Natural killer cell (primary cell): ENCODE measurements at regions not wholly inside any gene's neighbourhood (a gene's known extent, or its start where the extent isn't known, plus 50 kb on each side); places are given as distances from the start of the nearest gene placed in this dataset.

Experiments
- ATAC-seq, 3 donors: fragments of 150-1000 bp in 2 of 3; fragments of 200-7000 bp in 1 of 3; cut with Tn5 transposase; 1 replicate in 1 of 3; 2 replicates in 2 of 3; pipeline ENCODE4 v1.10.0; 2021; ENCODE audit warnings: mild to moderate bottlenecking in 2 of 3, moderate library complexity in 2 of 3
- DNase-seq, 2 donors: peaks; one replicate each; pipeline versions ENCODE4 v3.0.0 to v3.0.0-alpha.2; 2013 to 2021; ENCODE audit warnings: mixed read lengths in 1 of 2
- H3K27ac ChIP-seq: one replicate; pipeline ENCODE4 v1.5.1; 2013; ENCODE audit warnings: mild to moderate bottlenecking, low read length
- H3K27me3 ChIP-seq: one replicate; pipeline ENCODE4 v1.6.1; 2013; ENCODE audit warnings: low read length; ENCODE audit not compliant: control insufficient read depth, insufficient read depth
- H3K36me3 ChIP-seq: one replicate; pipeline ENCODE4 v1.6.1; 2013; ENCODE audit warnings: low read length; ENCODE audit not compliant: control insufficient read depth, insufficient read depth
- H3K4me1 ChIP-seq: one replicate; pipeline ENCODE4 v1.6.1; 2013; ENCODE audit warnings: low read length; ENCODE audit not compliant: control insufficient read depth, insufficient read depth
- H3K4me3 ChIP-seq: one replicate; pipeline ENCODE4 v1.5.1; 2013; ENCODE audit warnings: low read length
- H3K9me3 ChIP-seq: one replicate; pipeline ENCODE4 v1.6.1; 2013; ENCODE audit warnings: low read length; ENCODE audit not compliant: control insufficient read depth, insufficient read depth
- H3K27ac Mint-ChIP-seq, 2 donors: one replicate each; pipeline ENCODE4 v1.8.0; 2022; ENCODE audit warnings: mild to moderate bottlenecking in 2 of 2, mixed read lengths in 2 of 2, moderate library complexity in 1 of 2
- H3K27me3 Mint-ChIP-seq, 2 donors: one replicate each; pipeline ENCODE4 v1.8.0; 2022; ENCODE audit warnings: low read depth in 2 of 2, mixed read lengths in 2 of 2
- H3K36me3 Mint-ChIP-seq: one replicate; pipeline ENCODE4 v1.8.0; 2022; ENCODE audit warnings: mixed read lengths
- H3K4me1 Mint-ChIP-seq, 2 donors: one replicate each; pipeline ENCODE4 v1.8.0; 2022; ENCODE audit warnings: mixed read lengths in 2 of 2
- H3K4me3 Mint-ChIP-seq: one replicate; pipeline ENCODE4 v1.8.0; 2022; ENCODE audit warnings: mild to moderate bottlenecking, moderate library complexity, mixed read lengths
- H3K9me3 Mint-ChIP-seq, 2 donors: one replicate each; pipeline ENCODE4 v1.8.0; 2022; ENCODE audit warnings: mixed read lengths in 2 of 2
- WGBS: methylation state at CpG from one replicate; pipeline ENCODE4 v1.1.7; 2013; ENCODE audit warnings: missing lambda C conversion rate; ENCODE audit not compliant: insufficient coverage; 5-methylcytosine and 5-hydroxymethylcytosine counted together
- intact Hi-C: fragments of 100-400 bp; cut with micrococcal nuclease; formaldehyde crosslinking; loops from one replicate; pipeline ENCODE4 v1.14.2; 2022
- TF ChIP-seq, protein P1 (sequence below): fragments of 200-600 bp; IDR thresholded peaks from one replicate; pipeline ENCODE4 v1.8.0; 2022; ENCODE audit warnings: antibody characterized with exemption

DNA sequence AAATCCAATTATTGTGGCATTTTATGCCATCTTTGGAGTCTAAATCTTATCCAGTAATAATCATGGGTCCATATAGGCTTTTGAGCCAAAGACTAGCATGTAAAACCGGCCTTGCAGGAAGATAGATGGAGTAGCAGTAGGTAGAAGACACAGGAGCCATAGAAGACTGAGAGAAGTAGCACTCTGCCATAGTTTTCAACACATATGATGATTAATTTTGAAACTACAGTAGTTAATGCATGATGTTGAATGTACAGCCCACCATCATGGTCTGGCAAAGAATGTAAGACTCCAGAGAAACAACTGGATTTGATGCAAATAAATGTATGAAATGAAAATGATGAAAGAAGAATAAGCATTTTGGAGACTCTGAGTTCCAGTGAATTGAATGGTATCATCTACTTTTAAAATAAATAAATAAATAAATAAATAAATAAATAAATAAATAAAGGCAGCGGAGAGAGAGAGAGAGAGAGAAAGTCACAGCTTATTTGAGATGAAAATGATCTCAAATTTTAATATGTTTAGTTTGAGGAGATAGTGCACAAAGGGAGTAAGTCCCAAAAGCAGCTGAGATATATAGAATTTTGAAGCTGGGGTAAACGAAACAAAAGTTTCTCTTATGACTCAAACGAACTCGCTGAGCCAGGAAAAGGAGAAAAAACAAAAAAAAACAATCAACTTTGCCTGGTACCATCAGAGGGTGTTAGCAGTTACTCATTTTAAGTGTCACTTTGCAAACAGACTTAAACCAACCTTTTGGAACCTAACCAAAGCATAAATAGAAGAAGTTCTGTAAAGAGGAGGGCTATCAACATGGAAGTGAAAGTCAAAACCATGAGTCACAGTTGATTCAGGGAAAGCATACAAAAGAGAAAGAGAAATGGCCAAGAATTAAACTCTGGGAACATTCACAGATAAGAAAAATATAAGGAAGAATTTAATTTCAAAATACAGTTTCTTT, 388.7 kb downstream of the CETN3 start:
- TF ChIP-seq, protein P1, sequence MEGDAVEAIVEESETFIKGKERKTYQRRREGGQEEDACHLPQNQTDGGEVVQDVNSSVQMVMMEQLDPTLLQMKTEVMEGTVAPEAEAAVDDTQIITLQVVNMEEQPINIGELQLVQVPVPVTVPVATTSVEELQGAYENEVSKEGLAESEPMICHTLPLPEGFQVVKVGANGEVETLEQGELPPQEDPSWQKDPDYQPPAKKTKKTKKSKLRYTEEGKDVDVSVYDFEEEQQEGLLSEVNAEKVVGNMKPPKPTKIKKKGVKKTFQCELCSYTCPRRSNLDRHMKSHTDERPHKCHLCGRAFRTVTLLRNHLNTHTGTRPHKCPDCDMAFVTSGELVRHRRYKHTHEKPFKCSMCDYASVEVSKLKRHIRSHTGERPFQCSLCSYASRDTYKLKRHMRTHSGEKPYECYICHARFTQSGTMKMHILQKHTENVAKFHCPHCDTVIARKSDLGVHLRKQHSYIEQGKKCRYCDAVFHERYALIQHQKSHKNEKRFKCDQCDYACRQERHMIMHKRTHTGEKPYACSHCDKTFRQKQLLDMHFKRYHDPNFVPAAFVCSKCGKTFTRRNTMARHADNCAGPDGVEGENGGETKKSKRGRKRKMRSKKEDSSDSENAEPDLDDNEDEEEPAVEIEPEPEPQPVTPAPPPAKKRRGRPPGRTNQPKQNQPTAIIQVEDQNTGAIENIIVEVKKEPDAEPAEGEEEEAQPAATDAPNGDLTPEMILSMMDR = no peak
- WGBS = 68% methylated on average over 4 of the region's 5 CpGs
- ATAC-seq = no peak

DNA sequence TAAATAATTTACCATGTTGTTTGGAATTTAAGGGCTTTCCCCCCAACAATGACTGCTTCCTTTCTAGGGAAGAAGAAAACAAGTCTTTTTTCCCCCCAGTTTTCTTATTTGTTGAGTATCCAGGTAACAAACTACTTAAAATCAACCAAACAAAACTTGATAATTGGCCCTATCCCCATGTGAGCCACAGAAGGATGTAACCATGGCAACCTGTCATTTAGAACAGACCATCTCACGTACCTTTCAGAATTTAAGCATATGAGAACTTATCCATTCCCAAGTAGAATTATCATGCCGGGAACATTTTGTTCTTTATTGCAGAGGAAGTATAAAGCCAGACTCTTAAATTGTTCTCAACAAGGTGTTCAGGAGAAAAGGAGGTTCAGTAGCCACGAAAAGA, 392.3 kb downstream of the CETN3 start:
- intact Hi-C loops = no loop called here

More for the DNA sequence above, 388.7 kb downstream of the CETN3 start:
- H3K36me3 ChIP-seq = no peaks in the 10 kb centered on the region
- Mint-ChIP-seq H3K27ac (no peak overlapping the region), H3K9me3 (peaks cover 3 to 9% of the 10 kb centered on the region in 2 donors), H3K36me3 (no peaks in the 10 kb centered on the region), H3K4me3 (no peak overlapping the region), H3K4me1 (no peaks in the 10 kb centered on the region), H3K27me3 (no peaks in the 10 kb centered on the region)
- no peak overlapping the region for H3K27ac ChIP-seq
- no peaks in the 10 kb centered on the region for H3K4me1 ChIP-seq
- no peak for DNase-seq
- intact Hi-C loops = no loop called here
- no peaks in the 10 kb centered on the region for H3K9me3 ChIP-seq
- H3K4me3 ChIP-seq = no peak overlapping the region
- no peaks in the 10 kb centered on the region for H3K27me3 ChIP-seq

DNA sequence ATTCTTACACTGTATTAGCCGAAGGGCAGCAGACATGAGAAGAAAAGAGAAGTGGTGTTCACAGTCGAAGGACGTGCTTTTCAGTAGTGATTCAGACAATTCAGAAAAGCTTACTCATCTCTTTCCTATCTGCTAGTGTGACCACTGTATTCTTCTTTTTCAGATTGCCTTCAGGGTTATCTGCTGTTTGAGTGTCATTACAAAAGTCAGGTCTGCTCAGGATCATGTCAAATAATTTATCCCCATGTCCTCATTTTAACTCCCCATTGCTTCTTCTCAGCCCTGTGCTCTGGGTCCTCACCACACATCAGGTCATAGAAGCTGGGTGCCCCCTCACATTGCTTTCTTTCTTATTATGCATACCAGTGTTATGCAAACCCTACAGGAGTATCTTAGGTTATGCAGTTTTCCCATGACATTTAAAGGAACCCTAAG, 394.0 kb downstream of the CETN3 start:
- DNase-seq = no peak
- Histone ChIP-seq H3K27ac (no peak overlapping the region), H3K9me3 (no peaks in the 10 kb centered on the region), H3K4me1 (no peaks in the 10 kb centered on the region), H3K36me3 (no peaks in the 10 kb centered on the region), H3K4me3 (no peak overlapping the region), H3K27me3 (no peaks in the 10 kb centered on the region)
- no peaks in the 10 kb centered on the region for H3K27me3 Mint-ChIP-seq
- WGBS = 38% methylated on average over 3 of the region's 3 CpGs
- no peak overlapping the region for H3K4me3 Mint-ChIP-seq
- no peak overlapping the region for H3K27ac Mint-ChIP-seq
- intact Hi-C loops = no loop called here
- TF ChIP-seq, protein P1 = no peak
- H3K9me3 Mint-ChIP-seq = peaks cover 8% of the 10 kb centered on the region in 2 donors
- no peaks in the 10 kb centered on the region for H3K4me1 Mint-ChIP-seq
- ATAC-seq = no peak
- H3K36me3 Mint-ChIP-seq = no peaks in the 10 kb centered on the region

More for the DNA sequence above, 392.3 kb downstream of the CETN3 start:
- Mint-ChIP-seq H3K4me3 (no peak overlapping the region), H3K27me3 (no peaks in the 10 kb centered on the region), H3K9me3 (peaks cover 8 to 11% of the 10 kb centered on the region in 2 donors), H3K27ac (no peak overlapping the region), H3K4me1 (no peaks in the 10 kb centered on the region), H3K36me3 (no peaks in the 10 kb centered on the region)
- Histone ChIP-seq H3K4me3 (no peak overlapping the region), H3K36me3 (no peaks in the 10 kb centered on the region), H3K27ac (no peak overlapping the region), H3K4me1 (no peaks in the 10 kb centered on the region), H3K9me3 (no peaks in the 10 kb centered on the region), H3K27me3 (no peaks in the 10 kb centered on the region)
- DNase-seq (no peak), ATAC-seq (no peak)
- 70% methylated on average over 2 of the region's 3 CpGs for WGBS
- TF ChIP-seq, protein P1 = no peak
